ENCODE measurements at regions not wholly inside any gene's neighbourhood (a gene's known extent, or its start where the extent isn't known, plus 50 kb on each side); places are given as distances from the start of the nearest gene placed in this dataset.

- H3K4me3 Mint-ChIP-seq, result no peak overlapping the region
- no peak overlapping the region for H3K27ac Mint-ChIP-seq
- no peaks in the 10 kb centered on the region for H3K27me3 Mint-ChIP-seq
- no peaks in the 10 kb centered on the region for H3K36me3 Mint-ChIP-seq
- no peaks in the 10 kb centered on the region for H3K4me1 Mint-ChIP-seq
- DNase-seq, result no peak
- H3K9me3 Mint-ChIP-seq, result peaks cover 10% of the 10 kb centered on the region
These were observed 1065.0 kb downstream of the LRFN5 start for GRCh38 chr14:42671636-42672035.

DNA sequence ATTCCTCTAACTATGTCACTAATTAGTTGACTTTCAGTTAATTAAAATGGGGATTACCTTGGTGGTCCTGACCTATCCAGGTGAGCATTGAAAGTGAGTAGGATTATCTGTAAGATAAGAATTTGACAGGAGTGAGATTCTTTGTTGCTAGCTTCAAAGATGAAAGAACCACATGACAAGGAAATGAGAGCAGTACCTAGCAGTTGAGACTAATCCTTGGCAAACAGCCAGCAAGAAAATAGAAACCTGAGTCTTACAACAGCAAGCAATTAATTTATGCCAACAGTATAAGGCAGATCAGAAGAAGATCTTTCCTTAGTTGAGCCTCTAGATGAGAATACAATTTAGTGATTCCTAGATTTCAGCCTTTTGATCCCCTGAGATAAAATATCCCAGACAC lies 1058.4 kb downstream of the LRFN5 start:
- Mint-ChIP-seq H3K4me3 (no peak overlapping the region), H3K9me3 (peaks cover 3% of the 10 kb centered on the region), H3K27me3 (no peaks in the 10 kb centered on the region), H3K4me1 (no peaks in the 10 kb centered on the region), H3K27ac (no peak overlapping the region), H3K36me3 (no peaks in the 10 kb centered on the region)
- no peak for DNase-seq

DNA sequence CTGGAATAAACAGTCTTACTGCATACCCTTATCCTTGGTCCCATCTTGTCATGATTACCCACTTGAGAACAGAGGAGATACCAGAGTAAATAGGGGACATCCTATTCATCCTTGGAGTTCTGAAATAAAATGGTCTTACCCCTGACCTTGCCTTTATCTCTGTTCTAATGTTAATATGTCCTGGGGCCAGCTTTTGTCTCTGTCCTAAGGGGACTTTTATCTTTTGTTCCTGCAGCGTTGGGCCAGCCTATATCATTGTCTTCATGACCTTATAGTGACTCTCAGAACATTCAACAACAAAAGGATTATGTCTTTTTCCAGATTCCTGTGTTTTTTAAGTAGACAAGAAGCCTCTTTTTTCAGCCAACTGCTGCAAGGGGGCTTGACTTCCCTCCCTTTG lies 1057.5 kb downstream of the LRFN5 start:
- no peaks in the 10 kb centered on the region for H3K36me3 Mint-ChIP-seq
- no peak overlapping the region for H3K4me3 Mint-ChIP-seq
- no peak for DNase-seq
- peaks cover 3% of the 10 kb centered on the region for H3K9me3 Mint-ChIP-seq
- no peaks in the 10 kb centered on the region for H3K4me1 Mint-ChIP-seq
- no peaks in the 10 kb centered on the region for H3K27me3 Mint-ChIP-seq
- no peak overlapping the region for H3K27ac Mint-ChIP-seq

- Mint-ChIP-seq H3K27me3 (no peaks in the 10 kb centered on the region), H3K9me3 (peaks cover 4% of the 10 kb centered on the region), H3K4me1 (no peaks in the 10 kb centered on the region), H3K36me3 (no peaks in the 10 kb centered on the region), H3K4me3 (no peak overlapping the region), H3K27ac (no peak overlapping the region)
- DNase-seq, result no peak
These were observed 1048.0 kb downstream of the LRFN5 start for GRCh38 chr14:42654707-42655106.

GRCh38 chr14:42642787-42643186 lies 1036.1 kb downstream of the LRFN5 start:
- no peaks in the 10 kb centered on the region for H3K27me3 Mint-ChIP-seq
- H3K36me3 Mint-ChIP-seq, result no peaks in the 10 kb centered on the region
- no peak overlapping the region for H3K27ac Mint-ChIP-seq
- no peak for DNase-seq
- H3K9me3 Mint-ChIP-seq, result peaks cover 19% of the 10 kb centered on the region
- no peak overlapping the region for H3K4me3 Mint-ChIP-seq
- no peaks in the 10 kb centered on the region for H3K4me1 Mint-ChIP-seq

- Mint-ChIP-seq H3K27ac (no peak overlapping the region), H3K9me3 (peaks cover 2% of the 10 kb centered on the region), H3K4me1 (no peaks in the 10 kb centered on the region), H3K4me3 (no peak overlapping the region), H3K36me3 (no peaks in the 10 kb centered on the region), H3K27me3 (no peaks in the 10 kb centered on the region)
- no peak for DNase-seq
These were observed 1026.9 kb downstream of the LRFN5 start for GRCh38 chr14:42633504-42634095.

GRCh38 chr14:42629553-42629952 lies 1022.9 kb downstream of the LRFN5 start:
- DNase-seq, result no peak
- Mint-ChIP-seq H3K4me3 (no peak overlapping the region), H3K4me1 (no peaks in the 10 kb centered on the region), H3K36me3 (no peaks in the 10 kb centered on the region), H3K27ac (no peak overlapping the region), H3K27me3 (no peaks in the 10 kb centered on the region), H3K9me3 (peaks cover 2% of the 10 kb centered on the region)

- Mint-ChIP-seq H3K9me3 (peaks cover 2% of the 10 kb centered on the region), H3K27ac (no peak overlapping the region), H3K27me3 (no peaks in the 10 kb centered on the region), H3K4me3 (no peak overlapping the region), H3K4me1 (no peaks in the 10 kb centered on the region), H3K36me3 (no peaks in the 10 kb centered on the region)
- DNase-seq, result no peak
These were observed 1021.9 kb downstream of the LRFN5 start for GRCh38 chr14:42628602-42629001.

DNA sequence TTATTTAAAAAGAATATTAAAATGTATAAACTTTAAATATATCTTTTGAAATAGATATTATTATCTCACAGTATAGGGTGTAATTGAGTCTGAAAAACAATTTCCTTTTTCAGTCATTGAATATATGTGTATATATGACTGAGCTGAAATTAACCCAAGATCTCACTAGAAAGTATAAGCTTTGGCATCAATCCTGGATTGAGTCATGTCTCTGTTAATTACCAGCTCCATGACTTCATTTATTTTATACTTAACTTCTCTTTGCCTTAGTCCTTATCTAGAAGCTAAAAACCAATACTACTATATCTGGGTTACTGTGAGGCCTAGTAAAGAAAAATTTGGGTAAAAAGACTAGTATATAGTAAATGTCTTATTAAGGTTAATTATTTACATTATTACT lies 1020.3 kb downstream of the LRFN5 start:
- Mint-ChIP-seq H3K36me3 (no peaks in the 10 kb centered on the region), H3K27me3 (no peaks in the 10 kb centered on the region), H3K27ac (no peak overlapping the region)

GRCh38 chr14:42624980-42625761 lies 1018.5 kb downstream of the LRFN5 start:
- H3K4me1 Mint-ChIP-seq, result no peaks in the 10 kb centered on the region
- no peak for DNase-seq
- no peak overlapping the region for H3K27ac Mint-ChIP-seq
- H3K36me3 Mint-ChIP-seq, result no peaks in the 10 kb centered on the region
- no peak overlapping the region for H3K4me3 Mint-ChIP-seq
- peaks cover 2% of the 10 kb centered on the region for H3K9me3 Mint-ChIP-seq
- H3K27me3 Mint-ChIP-seq, result no peaks in the 10 kb centered on the region

More for the DNA sequence above, 1020.3 kb downstream of the LRFN5 start:
- H3K4me3 Mint-ChIP-seq, result no peak overlapping the region
- no peak for DNase-seq
- no peaks in the 10 kb centered on the region for H3K4me1 Mint-ChIP-seq
- peaks cover 2% of the 10 kb centered on the region for H3K9me3 Mint-ChIP-seq

GRCh38 chr14:42617005-42617404 lies 1010.3 kb downstream of the LRFN5 start:
- H3K9me3 Mint-ChIP-seq, result peaks cover 3% of the 10 kb centered on the region
- no peaks in the 10 kb centered on the region for H3K4me1 Mint-ChIP-seq
- H3K4me3 Mint-ChIP-seq, result no peak overlapping the region
- no peak overlapping the region for H3K27ac Mint-ChIP-seq
- DNase-seq, result no peak
- no peaks in the 10 kb centered on the region for H3K27me3 Mint-ChIP-seq
- no peaks in the 10 kb centered on the region for H3K36me3 Mint-ChIP-seq

- no peak overlapping the region for H3K4me3 Mint-ChIP-seq
- H3K9me3 Mint-ChIP-seq, result peaks cover 5% of the 10 kb centered on the region
- DNase-seq, result no peak
- no peaks in the 10 kb centered on the region for H3K27me3 Mint-ChIP-seq
- no peaks in the 10 kb centered on the region for H3K4me1 Mint-ChIP-seq
- H3K27ac Mint-ChIP-seq, result no peak overlapping the region
- no peaks in the 10 kb centered on the region for H3K36me3 Mint-ChIP-seq
These were observed 1000.2 kb downstream of the LRFN5 start for GRCh38 chr14:42606839-42607238.

- Mint-ChIP-seq H3K27me3 (no peaks in the 10 kb centered on the region), H3K4me3 (no peak overlapping the region), H3K9me3 (peaks cover 6% of the 10 kb centered on the region), H3K27ac (no peak overlapping the region), H3K36me3 (no peaks in the 10 kb centered on the region), H3K4me1 (no peaks in the 10 kb centered on the region)
- DNase-seq, result no peak
These were observed 995.7 kb downstream of the LRFN5 start for GRCh38 chr14:42602336-42602845.

GRCh38 chr14:42572032-42572431 lies 965.4 kb downstream of the LRFN5 start:
- H3K9me3 Mint-ChIP-seq, result peaks cover 18% of the 10 kb centered on the region

DNA sequence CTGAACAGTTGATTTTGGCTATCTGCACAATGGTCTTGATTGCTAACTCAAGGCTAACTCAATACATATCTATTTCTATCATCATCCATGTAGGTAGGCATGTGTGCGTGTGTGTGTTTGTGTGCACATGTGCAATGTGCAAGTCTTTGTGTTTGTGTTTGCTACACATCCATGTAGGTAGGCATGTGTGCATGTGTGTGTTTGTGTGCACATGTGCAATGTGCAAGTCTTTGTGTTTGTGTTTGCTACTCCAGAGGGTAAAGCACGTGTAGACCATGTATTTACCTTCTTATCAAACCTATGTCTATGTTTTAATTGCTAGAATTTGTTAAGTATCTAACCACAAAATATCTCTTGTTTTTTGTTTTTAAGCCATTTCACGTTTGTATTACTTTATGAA lies 962.6 kb downstream of the LRFN5 start:
- no peak for DNase-seq
- Mint-ChIP-seq H3K27ac (no peak overlapping the region), H3K36me3 (no peaks in the 10 kb centered on the region), H3K9me3 (no peaks in the 10 kb centered on the region), H3K4me3 (no peak overlapping the region), H3K27me3 (no peaks in the 10 kb centered on the region), H3K4me1 (no peaks in the 10 kb centered on the region)

More at GRCh38 chr14:42572032-42572431, 965.4 kb downstream of the LRFN5 start:
- Mint-ChIP-seq H3K27ac (no peak overlapping the region), H3K27me3 (no peaks in the 10 kb centered on the region), H3K4me1 (no peaks in the 10 kb centered on the region), H3K4me3 (no peak overlapping the region), H3K36me3 (no peaks in the 10 kb centered on the region)
- no peak for DNase-seq

DNA sequence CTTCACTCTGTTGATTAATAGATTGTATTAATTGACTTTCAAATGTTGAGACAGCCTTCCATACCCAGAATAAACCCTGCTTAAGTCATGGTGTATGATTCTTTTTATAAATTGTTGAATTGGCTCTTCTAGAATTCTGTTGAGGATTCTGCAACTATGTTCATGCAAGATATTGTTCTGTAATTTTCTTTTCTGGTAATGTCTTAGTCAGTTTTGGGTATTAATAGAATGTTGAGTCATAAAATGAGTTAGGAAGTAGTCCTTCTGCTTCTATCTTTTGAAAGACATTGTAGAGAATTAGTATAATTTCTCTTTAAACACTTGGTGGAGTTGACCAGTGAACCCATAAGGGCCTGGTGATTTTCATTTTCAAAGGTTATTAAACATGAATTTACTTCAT lies 958.9 kb downstream of the LRFN5 start:
- Mint-ChIP-seq H3K27ac (no peak overlapping the region), H3K4me1 (no peaks in the 10 kb centered on the region), H3K36me3 (no peaks in the 10 kb centered on the region), H3K4me3 (no peak overlapping the region), H3K27me3 (no peaks in the 10 kb centered on the region), H3K9me3 (peaks cover 1% of the 10 kb centered on the region)
- DNase-seq, result no peak
